Fibroblast of pulmonary artery (primary cell): ENCODE measurements at regions not wholly inside any gene's neighbourhood (a gene's known extent, or its start where the extent isn't known, plus 50 kb on each side); places are given as distances from the start of the nearest gene placed in this dataset.
A peak's percentile ranks its signal among the peaks of the same experiment; 100 is the strongest.

ENCODE experiments used
- DNase-seq: peaks from one replicate; pipeline ENCODE4 v3.0.0-alpha.2; 2010; ENCODE audit warnings: low read depth
- H3K4me3 ChIP-seq: replicated peaks from 2 replicates; pipeline ENCODE4 v1.5.1; 2011; ENCODE audit warnings: low read depth, mild to moderate bottlenecking, control low read depth, low read length, moderate library complexity
- TF ChIP-seq, protein P1 (sequence below): IDR thresholded peaks from 2 replicates; pipeline ENCODE4 v1.5.1; 2011; ENCODE audit warnings: mild to moderate bottlenecking, control low read depth, low read length, inconsistent platforms; ENCODE audit errors: missing control alignments

DNA sequence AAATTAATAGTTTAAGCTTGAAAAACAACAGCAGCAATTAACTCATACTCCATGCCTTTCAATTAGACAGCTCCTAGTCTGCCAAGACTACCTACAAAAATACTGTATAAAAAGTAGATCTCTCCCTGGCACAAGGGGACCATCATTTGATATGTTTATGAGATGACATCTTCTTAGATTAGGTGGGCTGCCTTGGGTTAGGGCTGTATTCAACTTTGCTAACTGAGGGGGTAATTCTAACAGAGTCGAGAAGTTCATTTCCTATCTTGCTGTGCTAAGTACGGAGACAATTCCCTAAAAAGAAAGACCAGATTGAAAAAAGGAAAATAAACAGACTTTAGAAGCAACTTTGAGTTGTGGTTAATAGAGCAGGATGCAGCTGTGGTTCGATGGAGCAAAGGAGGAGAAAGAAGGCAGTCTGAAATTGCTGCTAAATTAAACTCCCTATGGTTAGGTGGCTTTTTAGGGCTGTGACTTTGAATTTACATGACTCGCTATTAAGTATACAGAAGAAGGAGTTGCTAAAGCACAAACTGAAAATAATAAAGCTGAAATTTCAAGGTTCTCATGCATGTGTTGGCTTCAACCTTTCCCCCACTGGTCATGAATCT lies 75.4 kb downstream of the CDC7 start:
- H3K4me3 ChIP-seq = no peak overlapping the region
- DNase-seq = no peak
- TF ChIP-seq, protein P1, sequence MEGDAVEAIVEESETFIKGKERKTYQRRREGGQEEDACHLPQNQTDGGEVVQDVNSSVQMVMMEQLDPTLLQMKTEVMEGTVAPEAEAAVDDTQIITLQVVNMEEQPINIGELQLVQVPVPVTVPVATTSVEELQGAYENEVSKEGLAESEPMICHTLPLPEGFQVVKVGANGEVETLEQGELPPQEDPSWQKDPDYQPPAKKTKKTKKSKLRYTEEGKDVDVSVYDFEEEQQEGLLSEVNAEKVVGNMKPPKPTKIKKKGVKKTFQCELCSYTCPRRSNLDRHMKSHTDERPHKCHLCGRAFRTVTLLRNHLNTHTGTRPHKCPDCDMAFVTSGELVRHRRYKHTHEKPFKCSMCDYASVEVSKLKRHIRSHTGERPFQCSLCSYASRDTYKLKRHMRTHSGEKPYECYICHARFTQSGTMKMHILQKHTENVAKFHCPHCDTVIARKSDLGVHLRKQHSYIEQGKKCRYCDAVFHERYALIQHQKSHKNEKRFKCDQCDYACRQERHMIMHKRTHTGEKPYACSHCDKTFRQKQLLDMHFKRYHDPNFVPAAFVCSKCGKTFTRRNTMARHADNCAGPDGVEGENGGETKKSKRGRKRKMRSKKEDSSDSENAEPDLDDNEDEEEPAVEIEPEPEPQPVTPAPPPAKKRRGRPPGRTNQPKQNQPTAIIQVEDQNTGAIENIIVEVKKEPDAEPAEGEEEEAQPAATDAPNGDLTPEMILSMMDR = no peak

DNA sequence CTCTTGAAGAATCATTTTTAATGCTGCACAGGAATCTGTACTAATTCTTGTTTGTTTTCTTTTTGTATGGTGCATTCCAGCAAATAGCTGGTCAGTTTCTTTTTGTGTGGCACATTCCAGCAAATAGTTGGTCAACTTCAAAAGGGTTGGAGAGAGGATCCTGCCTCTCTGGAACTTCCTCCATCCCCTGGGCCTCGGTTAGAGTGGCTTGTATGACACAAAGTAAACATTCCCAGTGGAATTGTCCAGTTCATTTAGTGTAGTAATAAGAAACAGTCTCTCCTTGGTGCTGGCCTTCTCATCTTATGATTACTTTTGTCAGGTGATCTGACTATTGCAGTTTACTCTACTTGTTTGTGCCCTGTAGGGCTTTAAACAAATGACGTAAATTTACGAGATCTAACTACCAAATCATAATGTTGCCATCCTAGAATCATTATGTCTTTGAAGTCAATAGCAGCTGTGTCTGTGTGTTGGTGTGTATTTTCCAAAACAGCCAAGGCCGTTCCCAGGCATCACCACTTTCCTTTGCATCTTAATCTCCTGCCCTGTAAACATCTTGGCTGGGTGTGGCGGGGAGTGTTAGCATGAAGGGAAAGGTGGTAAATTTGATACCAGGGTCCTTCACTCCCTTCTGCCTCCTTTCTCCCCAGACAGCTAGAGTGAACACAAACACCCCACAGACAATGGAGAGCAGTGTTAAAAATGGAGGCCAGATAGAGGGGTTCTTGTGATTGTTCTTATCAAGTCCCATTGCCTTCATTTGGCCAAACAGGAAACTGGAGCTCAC lies 77.9 kb downstream of the CDC7 start:
- DNase-seq = no peak
- TF ChIP-seq, protein P1 = no peak
- H3K4me3 ChIP-seq = no peak overlapping the region

DNA sequence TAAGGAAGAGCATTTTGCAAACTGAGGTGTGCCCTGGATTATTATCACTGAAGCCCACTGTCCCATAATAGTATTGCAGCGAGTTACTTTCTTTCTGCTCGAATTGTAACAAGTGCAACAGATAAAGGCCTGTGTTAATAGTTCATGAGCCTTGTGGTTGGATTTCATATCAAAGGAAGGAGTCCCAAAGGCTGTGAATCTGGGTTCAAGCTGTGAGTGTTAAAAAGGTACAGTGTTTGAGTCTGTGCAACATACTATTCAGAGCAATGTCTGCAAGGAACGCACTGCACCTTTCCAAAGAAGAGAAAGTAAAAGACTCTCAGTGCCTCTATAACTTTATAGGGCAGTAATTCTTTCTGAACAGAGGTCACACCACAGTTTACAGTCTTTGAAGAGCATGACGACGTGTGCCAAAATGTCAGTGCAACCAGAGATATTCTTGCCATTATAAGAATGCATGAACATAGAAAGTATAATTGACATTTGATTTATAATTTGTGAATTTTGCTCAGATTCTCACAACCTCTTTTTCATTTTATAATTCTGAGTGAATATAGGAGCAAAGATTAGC lies 79.1 kb downstream of the CDC7 start:
- TF ChIP-seq, protein P1 = no peak
- no peak overlapping the region for H3K4me3 ChIP-seq
- DNase-seq = no peak

DNA sequence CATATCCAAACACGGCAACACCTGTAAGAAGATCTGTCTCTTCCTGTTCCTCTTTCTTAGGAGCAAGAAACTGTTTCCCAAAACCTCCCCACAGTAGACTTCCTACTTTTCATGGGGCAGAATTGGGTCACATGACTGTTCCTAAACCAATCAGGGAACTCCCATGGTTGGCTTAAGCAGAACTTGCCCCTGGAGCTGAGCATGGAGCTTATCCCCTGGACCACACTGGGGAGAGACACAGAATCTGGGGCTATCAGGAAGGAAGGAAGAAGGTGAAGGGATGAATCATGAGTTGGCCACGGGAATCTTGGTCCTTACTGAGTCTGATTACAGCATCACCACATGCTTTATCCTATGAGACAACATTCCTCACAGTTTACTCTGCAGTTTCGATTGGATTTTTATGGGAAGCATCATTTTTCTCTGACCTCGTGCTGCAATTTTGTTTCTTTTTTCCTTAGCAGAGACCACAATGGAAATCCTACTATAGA lies 81.8 kb downstream of the CDC7 start:
- DNase-seq = peak; percentile 85
- no peak overlapping the region for H3K4me3 ChIP-seq
- TF ChIP-seq, protein P1 = no peak

- DNase-seq = peak; percentile 23
- TF ChIP-seq, protein P1 = no peak
- no peak overlapping the region for H3K4me3 ChIP-seq
These were observed 82.7 kb downstream of the CDC7 start for GRCh38 chr1:91583326-91583755.

DNA sequence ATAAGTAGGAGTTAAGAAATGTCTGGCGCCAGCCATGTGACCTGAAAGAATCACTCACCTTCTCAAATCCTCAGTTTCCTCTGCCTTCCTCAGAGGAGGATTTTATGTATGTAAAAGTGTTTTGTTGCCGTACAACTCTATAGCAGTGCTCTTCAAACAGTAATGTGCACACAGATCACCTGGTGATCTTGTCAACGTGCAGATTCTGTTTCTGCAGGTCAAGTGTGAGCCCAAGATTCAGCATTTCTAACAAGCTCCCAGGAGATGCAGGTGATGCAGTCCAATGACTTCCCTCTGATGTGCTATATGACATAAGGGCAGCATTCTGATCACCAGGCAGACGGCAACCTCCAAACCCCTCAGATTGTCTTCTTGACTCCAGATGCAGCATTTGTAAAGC lies 83.7 kb downstream of the CDC7 start:
- DNase-seq = no peak
- TF ChIP-seq, protein P1 = no peak
- no peak overlapping the region for H3K4me3 ChIP-seq
